SU-DHL-6 (cell line): ENCODE measurements at regions not wholly inside any gene's neighbourhood (a gene's known extent, or its start where the extent isn't known, plus 50 kb on each side); places are given as distances from the start of the nearest gene placed in this dataset.

Experiments used
- H2AFZ ChIP-seq: fragments of 200-600 bp; sonication (generic); 2 replicates; pipeline ENCODE4 v1.6.1; 2014; ENCODE audit warnings: low read depth, mild to moderate bottlenecking, moderate library complexity, mixed read lengths, antibody characterized with exemption, low read length; ENCODE audit not compliant: severe bottlenecking
- H3F3A ChIP-seq: fragments of 200-600 bp; shearing (Covaris generic); 2 replicates; pipeline ENCODE4 v1.6.0; 2016; ENCODE audit warnings: antibody characterized with exemption, mild to moderate bottlenecking; ENCODE audit not compliant: insufficient read depth
- H3K27ac ChIP-seq: fragments of 200-600 bp; sonication (generic); 2 replicates; pipeline ENCODE4 v1.5.1; 2016; ENCODE audit warnings: low read depth, mild to moderate bottlenecking, low read length, moderate library complexity, mixed read lengths
- H3K27me3 ChIP-seq: fragments of 200-600 bp; sonication (generic), shearing (Covaris generic); 2 replicates; pipeline ENCODE4 v1.6.0; 2014; ENCODE audit warnings: mild to moderate bottlenecking, low read length
- H3K36me3 ChIP-seq: fragments of 200-600 bp; sonication (generic); 2 replicates; pipeline ENCODE4 v1.6.1; 2014; ENCODE audit warnings: mild to moderate bottlenecking, low read length, mixed read lengths
- H3K4me2 ChIP-seq: fragments of 300-600, 200-600 bp; shearing (Covaris generic), sonication (generic); 2 replicates; pipeline ENCODE4 v1.6.0; 2014; ENCODE audit warnings: low read length, low read depth, mild to moderate bottlenecking; ENCODE audit not compliant: poor library complexity, severe bottlenecking
- H3K4me3 ChIP-seq: fragments of 200-600 bp; sonication (generic); 2 replicates; pipeline ENCODE4 v1.5.1; 2014; ENCODE audit warnings: antibody characterized with exemption, low read length, mild to moderate bottlenecking, mixed read lengths; ENCODE audit not compliant: insufficient read depth, poor library complexity, severe bottlenecking
- H3K79me2 ChIP-seq: fragments of 200-600 bp; sonication (generic); 2 replicates; pipeline ENCODE4 v1.6.1; 2014; ENCODE audit warnings: mild to moderate bottlenecking, low read length, moderate library complexity; ENCODE audit not compliant: insufficient read depth
- H3K9ac ChIP-seq: fragments of 200-600 bp; sonication (generic); 2 replicates; pipeline ENCODE4 v1.7.0; 2014; ENCODE audit warnings: mild to moderate bottlenecking, low read length
- H3K9me2 ChIP-seq: fragments of 200-600 bp; sonication (generic); replicated peaks from 2 replicates; pipeline ENCODE4 v1.6.1; 2014; ENCODE audit warnings: low read length; ENCODE audit not compliant: insufficient read depth
- H3K9me3 ChIP-seq: fragments of 200-600 bp; sonication (generic); 2 replicates; pipeline ENCODE4 v1.6.1; 2014; ENCODE audit warnings: low read length, mixed read lengths; ENCODE audit not compliant: insufficient read depth
- H4K20me1 ChIP-seq: fragments of 200-600 bp; sonication (generic); 2 replicates; pipeline ENCODE4 v1.6.1; 2014; ENCODE audit warnings: low read depth, mild to moderate bottlenecking, antibody characterized with exemption, low read length, moderate library complexity, mixed read lengths
- EZH2phosphoT487 ChIP-seq: fragments of 200-600 bp; sonication (generic), shearing (Covaris generic); conservative IDR thresholded peaks from 2 replicates; pipeline ENCODE4 v1.6.1; 2018; ENCODE audit warnings: mild to moderate bottlenecking, antibody characterized with exemption, low read length, moderate library complexity, mixed read lengths
- TF ChIP-seq, protein P1 (sequence below): fragments of 200-600 bp; sonication (generic); IDR thresholded peaks from one replicate; pipeline ENCODE4 v1.5.1; 2017; ENCODE audit warnings: antibody characterized with exemption, mild to moderate bottlenecking, low read length, moderate library complexity; ENCODE audit not compliant: insufficient read depth, poor library complexity, severe bottlenecking

DNA sequence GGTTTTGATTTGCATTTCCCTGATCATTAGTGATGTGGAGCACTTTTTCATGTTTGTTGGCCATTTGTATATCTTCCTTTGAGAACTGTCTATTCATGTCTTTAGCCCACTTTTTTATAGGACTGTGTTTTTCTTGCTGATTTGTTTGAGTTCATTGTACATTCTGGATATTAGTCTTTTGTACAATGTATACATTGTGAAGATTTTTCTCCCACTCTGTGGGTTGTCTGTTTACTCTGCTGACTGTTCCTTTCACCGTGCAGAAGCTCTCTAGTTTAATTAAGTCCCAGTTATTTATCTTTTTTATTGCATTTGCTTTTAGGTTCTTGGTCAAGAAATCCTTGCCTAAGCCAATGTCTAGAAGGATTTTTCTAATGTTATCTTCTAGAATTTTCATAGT, 91.1 kb upstream of the ATP11B start:
- no peaks in the 10 kb centered on the region for H4K20me1 ChIP-seq
- no peak overlapping the region for H3K9ac ChIP-seq
- no peak overlapping the region for H3K4me2 ChIP-seq
- no peaks in the 10 kb centered on the region for H3K79me2 ChIP-seq
- H3K27ac ChIP-seq: no peak overlapping the region
- H3K9me2 ChIP-seq: no peaks in the 10 kb centered on the region
- H2AFZ ChIP-seq: no peak overlapping the region
- no peaks in the 10 kb centered on the region for H3K36me3 ChIP-seq
- no peak overlapping the region for H3K4me3 ChIP-seq
- no peaks in the 10 kb centered on the region for H3K27me3 ChIP-seq
- H3K9me3 ChIP-seq: no peaks in the 10 kb centered on the region
- H3F3A ChIP-seq: no peaks in the 10 kb centered on the region
- TF ChIP-seq, protein P1, sequence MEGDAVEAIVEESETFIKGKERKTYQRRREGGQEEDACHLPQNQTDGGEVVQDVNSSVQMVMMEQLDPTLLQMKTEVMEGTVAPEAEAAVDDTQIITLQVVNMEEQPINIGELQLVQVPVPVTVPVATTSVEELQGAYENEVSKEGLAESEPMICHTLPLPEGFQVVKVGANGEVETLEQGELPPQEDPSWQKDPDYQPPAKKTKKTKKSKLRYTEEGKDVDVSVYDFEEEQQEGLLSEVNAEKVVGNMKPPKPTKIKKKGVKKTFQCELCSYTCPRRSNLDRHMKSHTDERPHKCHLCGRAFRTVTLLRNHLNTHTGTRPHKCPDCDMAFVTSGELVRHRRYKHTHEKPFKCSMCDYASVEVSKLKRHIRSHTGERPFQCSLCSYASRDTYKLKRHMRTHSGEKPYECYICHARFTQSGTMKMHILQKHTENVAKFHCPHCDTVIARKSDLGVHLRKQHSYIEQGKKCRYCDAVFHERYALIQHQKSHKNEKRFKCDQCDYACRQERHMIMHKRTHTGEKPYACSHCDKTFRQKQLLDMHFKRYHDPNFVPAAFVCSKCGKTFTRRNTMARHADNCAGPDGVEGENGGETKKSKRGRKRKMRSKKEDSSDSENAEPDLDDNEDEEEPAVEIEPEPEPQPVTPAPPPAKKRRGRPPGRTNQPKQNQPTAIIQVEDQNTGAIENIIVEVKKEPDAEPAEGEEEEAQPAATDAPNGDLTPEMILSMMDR: no peak
- no peak for TF ChIP-seq EZH2phosphoT487

DNA sequence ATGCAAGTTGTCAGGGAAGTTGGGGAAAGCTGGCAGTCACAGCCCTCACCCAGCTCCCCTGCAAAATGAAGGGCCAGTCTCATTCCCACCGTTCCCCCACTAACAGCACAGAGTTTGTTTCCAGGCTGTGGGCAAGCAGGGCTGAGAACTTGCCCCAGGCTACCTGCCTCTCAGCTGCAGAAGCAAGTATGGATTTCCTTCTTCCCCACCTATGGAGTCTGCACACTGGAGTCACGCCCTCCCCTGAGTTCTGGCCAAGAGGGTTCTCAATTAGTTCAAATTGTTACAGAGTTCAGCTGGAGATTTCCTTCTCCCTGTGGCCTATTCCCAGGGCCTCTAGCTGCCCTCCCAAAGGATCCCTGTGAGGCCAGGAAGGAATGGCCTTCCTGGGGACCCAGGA, 90.1 kb upstream of the ATP11B start:
- no peak overlapping the region for H3K4me3 ChIP-seq
- H2AFZ ChIP-seq: no peak overlapping the region
- H4K20me1 ChIP-seq: no peaks in the 10 kb centered on the region
- H3K9me3 ChIP-seq: no peaks in the 10 kb centered on the region
- TF ChIP-seq, protein P1: no peak
- no peak for TF ChIP-seq EZH2phosphoT487
- no peaks in the 10 kb centered on the region for H3K36me3 ChIP-seq
- H3K27me3 ChIP-seq: no peaks in the 10 kb centered on the region
- no peaks in the 10 kb centered on the region for H3K9me2 ChIP-seq
- no peak overlapping the region for H3K27ac ChIP-seq
- no peaks in the 10 kb centered on the region for H3F3A ChIP-seq
- no peak overlapping the region for H3K4me2 ChIP-seq
- no peak overlapping the region for H3K9ac ChIP-seq
- H3K79me2 ChIP-seq: no peaks in the 10 kb centered on the region

DNA sequence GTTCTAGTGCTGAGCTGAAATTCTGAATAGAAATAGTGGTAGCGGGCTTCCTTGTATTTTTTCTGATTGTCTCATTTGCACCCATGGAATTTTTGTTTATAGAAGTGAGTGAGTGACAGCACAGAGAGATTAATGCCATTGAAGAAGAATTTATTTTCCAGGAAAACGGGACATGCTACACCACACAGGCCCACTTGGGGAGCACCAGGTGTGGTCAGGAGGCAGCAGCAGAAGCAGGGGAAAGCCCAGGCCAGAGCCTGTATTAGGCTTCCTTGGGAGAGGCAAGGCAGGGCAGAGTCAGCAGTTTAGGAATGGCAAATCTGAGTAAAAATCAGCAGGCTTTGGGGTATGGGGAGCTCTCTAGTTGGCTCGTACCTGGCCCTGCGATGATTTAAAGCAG, 88.4 kb upstream of the ATP11B start:
- no peaks in the 10 kb centered on the region for H3K9me3 ChIP-seq
- no peak overlapping the region for H3K9ac ChIP-seq
- H2AFZ ChIP-seq: no peak overlapping the region
- no peaks in the 10 kb centered on the region for H3K9me2 ChIP-seq
- no peak overlapping the region for H3K27ac ChIP-seq
- H4K20me1 ChIP-seq: no peaks in the 10 kb centered on the region
- H3K27me3 ChIP-seq: no peaks in the 10 kb centered on the region
- no peak overlapping the region for H3K4me3 ChIP-seq
- no peaks in the 10 kb centered on the region for H3K36me3 ChIP-seq
- no peak overlapping the region for H3K4me2 ChIP-seq
- H3F3A ChIP-seq: no peaks in the 10 kb centered on the region
- TF ChIP-seq, protein P1: no peak
- no peak for TF ChIP-seq EZH2phosphoT487
- H3K79me2 ChIP-seq: no peaks in the 10 kb centered on the region

DNA sequence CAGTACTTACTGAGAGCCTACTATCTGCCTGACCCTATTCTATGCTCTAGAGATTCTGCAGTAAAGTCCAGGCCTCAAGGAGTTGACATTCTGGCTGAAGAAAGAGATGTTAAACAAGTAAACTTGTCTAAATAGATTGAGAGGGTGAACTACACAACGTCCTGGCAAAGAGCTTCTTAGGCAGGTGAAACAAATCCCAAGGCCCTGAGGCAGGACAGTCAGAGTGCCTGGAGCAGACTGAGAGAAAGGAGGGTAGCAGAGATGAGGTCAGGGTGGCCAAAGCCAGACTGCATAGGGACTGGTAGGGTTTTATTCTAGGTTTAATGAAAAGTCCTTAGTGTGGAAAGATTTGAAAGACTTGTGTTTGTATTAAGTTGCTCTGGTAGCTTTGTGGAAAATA, 84.5 kb upstream of the ATP11B start:
- Histone ChIP-seq H2AFZ (no peak overlapping the region), H3K79me2 (no peaks in the 10 kb centered on the region), H3K9ac (no peak overlapping the region), H3K9me2 (no peaks in the 10 kb centered on the region), H3F3A (no peaks in the 10 kb centered on the region), H3K4me3 (no peak overlapping the region), H3K27ac (no peak overlapping the region), H3K4me2 (no peak overlapping the region), H3K9me3 (no peaks in the 10 kb centered on the region), H3K36me3 (no peaks in the 10 kb centered on the region), H3K27me3 (no peaks in the 10 kb centered on the region), H4K20me1 (no peaks in the 10 kb centered on the region)
- TF ChIP-seq, protein P1: no peak
- TF ChIP-seq EZH2phosphoT487: no peak
